Prostate gland (tissue), 2 donors: ENCODE measurements at regions not wholly inside any gene's neighbourhood (a gene's known extent, or its start where the extent isn't known, plus 50 kb on each side); places are given as distances from the start of the nearest gene placed in this dataset.

Experiments used
- POLR2A ChIP-seq: fragments of 450-650 bp; IDR thresholded peaks from one replicate; pipeline ENCODE4 v1.6.1; 2016; ENCODE audit warnings: antibody characterized with exemption, mild to moderate bottlenecking
- POLR2AphosphoS5 ChIP-seq: sonication (generic); formaldehyde crosslinking; IDR thresholded peaks from one replicate; pipeline ENCODE4 v1.6.1; 2017; ENCODE audit warnings: antibody characterized with exemption
- TF ChIP-seq, protein P1 (sequence below), 4 experiments: fragments of 200-600 bp in 2 of 4; fragments of 450-650 bp in 2 of 4; sonication (generic) in 2 of 4; IDR thresholded peaks; 1 replicate in 3 of 4; 2 replicates in 1 of 4; pipeline ENCODE4 v1.5.1; 2016 to 2019; ENCODE audit warnings: antibody characterized with exemption in 4 of 4, mild to moderate bottlenecking in 2 of 4, moderate library complexity in 2 of 4

DNA sequence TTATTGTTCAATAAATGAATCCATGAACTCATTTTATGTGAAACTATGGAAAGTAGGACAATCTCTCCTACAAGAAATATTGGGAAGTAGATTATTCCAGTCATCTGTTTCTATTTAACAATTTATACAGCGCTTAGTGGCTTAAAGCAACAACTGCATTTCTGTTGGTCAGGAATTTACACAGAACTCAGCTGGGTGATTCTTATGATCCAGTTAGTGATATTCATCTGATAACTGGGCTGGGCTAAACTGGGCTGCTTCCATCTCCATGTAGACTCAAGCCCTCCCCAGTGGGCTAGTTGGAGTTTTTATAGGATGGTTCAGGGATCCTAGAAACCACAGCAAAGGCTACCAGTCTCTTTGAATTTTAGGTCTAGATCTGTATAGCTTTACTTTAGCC is 497.9 kb upstream of the NEGR1 start:
- TF ChIP-seq POLR2AphosphoS5, result no peak
- TF ChIP-seq POLR2A, result no peak
- TF ChIP-seq, protein P1, sequence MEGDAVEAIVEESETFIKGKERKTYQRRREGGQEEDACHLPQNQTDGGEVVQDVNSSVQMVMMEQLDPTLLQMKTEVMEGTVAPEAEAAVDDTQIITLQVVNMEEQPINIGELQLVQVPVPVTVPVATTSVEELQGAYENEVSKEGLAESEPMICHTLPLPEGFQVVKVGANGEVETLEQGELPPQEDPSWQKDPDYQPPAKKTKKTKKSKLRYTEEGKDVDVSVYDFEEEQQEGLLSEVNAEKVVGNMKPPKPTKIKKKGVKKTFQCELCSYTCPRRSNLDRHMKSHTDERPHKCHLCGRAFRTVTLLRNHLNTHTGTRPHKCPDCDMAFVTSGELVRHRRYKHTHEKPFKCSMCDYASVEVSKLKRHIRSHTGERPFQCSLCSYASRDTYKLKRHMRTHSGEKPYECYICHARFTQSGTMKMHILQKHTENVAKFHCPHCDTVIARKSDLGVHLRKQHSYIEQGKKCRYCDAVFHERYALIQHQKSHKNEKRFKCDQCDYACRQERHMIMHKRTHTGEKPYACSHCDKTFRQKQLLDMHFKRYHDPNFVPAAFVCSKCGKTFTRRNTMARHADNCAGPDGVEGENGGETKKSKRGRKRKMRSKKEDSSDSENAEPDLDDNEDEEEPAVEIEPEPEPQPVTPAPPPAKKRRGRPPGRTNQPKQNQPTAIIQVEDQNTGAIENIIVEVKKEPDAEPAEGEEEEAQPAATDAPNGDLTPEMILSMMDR (IDR thresholded peaks at IDR 0.05), result no peak
